Fibroblast of lung (primary cell): ENCODE measurements at regions not wholly inside any gene's neighbourhood (a gene's known extent, or its start where the extent isn't known, plus 50 kb on each side); places are given as distances from the start of the nearest gene placed in this dataset.

Experiments used
- DNase-seq, 2 donors: peaks; one replicate each; pipeline versions ENCODE4 v3.0.0 to v3.0.0-alpha.2; 2010; ENCODE audit warnings: low read depth in 2 of 2
- H2AFZ ChIP-seq: 2 replicates; pipeline ENCODE4 v1.5.1; 2012; ENCODE audit warnings: low read length, control low read depth, inconsistent platforms
- H3K27ac ChIP-seq: 2 replicates; pipeline ENCODE4 v1.5.1; 2011; ENCODE audit warnings: low read length, control low read depth; ENCODE audit not compliant: insufficient read depth
- H3K27me3 ChIP-seq: 2 replicates; pipeline ENCODE4 v1.5.1; 2011; ENCODE audit warnings: mild to moderate bottlenecking, low read length; ENCODE audit not compliant: control insufficient read depth, insufficient read depth
- H3K36me3 ChIP-seq: 2 replicates; pipeline ENCODE4 v1.5.1; 2011; ENCODE audit warnings: low read length; ENCODE audit not compliant: control insufficient read depth, insufficient read depth
- H3K4me1 ChIP-seq: 2 replicates; pipeline ENCODE4 v1.5.1; 2011; ENCODE audit warnings: low read length; ENCODE audit not compliant: control insufficient read depth, insufficient read depth; ENCODE audit errors: extremely low read depth
- H3K4me2 ChIP-seq: 2 replicates; pipeline ENCODE4 v1.5.1; 2011; ENCODE audit warnings: low read length, control low read depth; ENCODE audit not compliant: insufficient read depth; ENCODE audit errors: extremely low read depth
- H3K4me3 ChIP-seq, 4 experiments: fragments of 200-600 bp in 1 of 4; sonication (generic) in 1 of 4; replicated peaks in 1 of 4; 2 replicates each; pipeline ENCODE4 v1.5.1; 2011 to 2016; ENCODE audit warnings: low read length in 4 of 4, low read depth in 3 of 4, mild to moderate bottlenecking in 3 of 4, control low read depth in 2 of 4, inconsistent platforms in 1 of 4, mixed read lengths in 1 of 4; ENCODE audit not compliant: insufficient read depth in 1 of 4; ENCODE audit errors: control extremely low read depth in 1 of 4
- H3K79me2 ChIP-seq: 2 replicates; pipeline ENCODE4 v1.5.1; 2012; ENCODE audit warnings: mild to moderate bottlenecking, low read length, inconsistent platforms; ENCODE audit not compliant: control insufficient read depth, insufficient read depth
- H3K9ac ChIP-seq: 2 replicates; pipeline ENCODE4 v1.5.1; 2011; ENCODE audit warnings: mild to moderate bottlenecking, low read length, control low read depth; ENCODE audit not compliant: insufficient read depth
- H3K9me3 ChIP-seq: 2 replicates; pipeline ENCODE4 v1.5.1; 2012; ENCODE audit warnings: low read depth, low read length; ENCODE audit not compliant: control insufficient read depth, insufficient read depth
- H4K20me1 ChIP-seq: 2 replicates; pipeline ENCODE4 v1.5.1; 2011; ENCODE audit warnings: low read length; ENCODE audit not compliant: control insufficient read depth, insufficient read depth; ENCODE audit errors: extremely low read depth
- CTCF ChIP-seq, 2 donors: IDR thresholded peaks in 1 of 2; conservative IDR thresholded peaks in 1 of 2; 1 replicate in 1 of 2; 2 replicates in 1 of 2; pipeline ENCODE4 v1.5.1; 2011 to 2012; ENCODE audit warnings: low read length in 2 of 2, control low read depth in 1 of 2, inconsistent platforms in 1 of 2, low read depth in 1 of 2, mild to moderate bottlenecking in 1 of 2
- EZH2 ChIP-seq: IDR thresholded peaks from 2 replicates; pipeline ENCODE4 v1.5.1; 2012; ENCODE audit warnings: low read length, control low read depth, mild to moderate bottlenecking; ENCODE audit errors: missing control alignments

GRCh38 chrX:104427693-104428092, 138.3 kb upstream of the IL1RAPL2 start:
- Histone ChIP-seq H3K4me1 (no peaks in the 10 kb centered on the region), H3K36me3 (no peaks in the 10 kb centered on the region), H3K27me3 (no peaks in the 10 kb centered on the region), H3K9me3 (no peaks in the 10 kb centered on the region), H3K4me2 (no peak overlapping the region), H3K4me3 (no peak overlapping the region), H3K9ac (no peak overlapping the region), H2AFZ (no peak overlapping the region), H4K20me1 (no peaks in the 10 kb centered on the region), H3K79me2 (no peaks in the 10 kb centered on the region), H3K27ac (no peak overlapping the region)
- DNase-seq: no peak
- TF ChIP-seq CTCF (conservative IDR thresholded peaks at IDR 0.05 in 1 of 2, IDR thresholded peaks at IDR 0.05 in 1 of 2; ENCODE audit: low read depth in 1 of 2, low read length in 2 of 2): no peak
- TF ChIP-seq EZH2: no peak

- no peak overlapping the region for H2AFZ ChIP-seq
- H3K27ac ChIP-seq: no peak overlapping the region
- H3K4me3 ChIP-seq: no peak overlapping the region
- TF ChIP-seq CTCF (conservative IDR thresholded peaks at IDR 0.05 in 1 of 2, IDR thresholded peaks at IDR 0.05 in 1 of 2; ENCODE audit: low read depth in 1 of 2, low read length in 2 of 2) (no peak), EZH2 (no peak)
- H3K79me2 ChIP-seq: no peaks in the 10 kb centered on the region
- H3K27me3 ChIP-seq: no peaks in the 10 kb centered on the region
- no peak overlapping the region for H3K9ac ChIP-seq
- no peak for DNase-seq
- no peaks in the 10 kb centered on the region for H3K4me1 ChIP-seq
- H3K9me3 ChIP-seq: no peaks in the 10 kb centered on the region
- no peaks in the 10 kb centered on the region for H3K36me3 ChIP-seq
- no peak overlapping the region for H3K4me2 ChIP-seq
- H4K20me1 ChIP-seq: no peaks in the 10 kb centered on the region
Observed at GRCh38 chrX:104427073-104427472, 138.9 kb upstream of the IL1RAPL2 start.

- no peak for DNase-seq
- H2AFZ ChIP-seq: no peak overlapping the region
- H3K36me3 ChIP-seq: no peaks in the 10 kb centered on the region
- H3K27me3 ChIP-seq: no peaks in the 10 kb centered on the region
- no peaks in the 10 kb centered on the region for H3K9me3 ChIP-seq
- no peak overlapping the region for H3K27ac ChIP-seq
- H3K79me2 ChIP-seq: no peaks in the 10 kb centered on the region
- TF ChIP-seq CTCF (conservative IDR thresholded peaks at IDR 0.05 in 1 of 2, IDR thresholded peaks at IDR 0.05 in 1 of 2; ENCODE audit: low read depth in 1 of 2, low read length in 2 of 2) (no peak), EZH2 (no peak)
- H3K9ac ChIP-seq: no peak overlapping the region
- H3K4me1 ChIP-seq: no peaks in the 10 kb centered on the region
- no peaks in the 10 kb centered on the region for H4K20me1 ChIP-seq
- H3K4me2 ChIP-seq: no peak overlapping the region
- no peak overlapping the region for H3K4me3 ChIP-seq
Observed at GRCh38 chrX:104420907-104421306, 145.1 kb upstream of the IL1RAPL2 start.
